ENCODE measurements at regions not wholly inside any gene's neighbourhood (a gene's known extent, or its start where the extent isn't known, plus 50 kb on each side); places are given as distances from the start of the nearest gene placed in this dataset.
A peak's percentile ranks its signal among the peaks of the same experiment; 100 is the strongest.

DNA sequence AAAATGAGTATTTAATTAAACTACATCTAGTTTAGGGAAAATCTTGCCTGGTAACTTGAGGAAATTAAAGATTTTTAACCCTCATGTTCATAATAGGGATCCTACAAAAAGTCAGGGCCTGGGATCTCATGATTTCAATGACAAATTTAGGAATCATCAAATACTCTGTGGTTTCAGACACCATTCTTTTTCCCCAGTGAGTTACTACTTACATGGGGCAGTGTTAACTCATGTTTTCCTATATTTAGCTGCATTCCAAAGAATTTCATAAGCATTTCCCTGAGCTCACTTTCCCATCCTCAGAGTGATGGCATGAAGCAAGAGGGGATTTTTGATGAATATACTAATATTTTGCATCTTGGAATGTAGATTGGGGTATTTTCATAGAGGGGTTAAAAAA lies 321.7 kb downstream of the CENPW start:
- Histone ChIP-seq H2AFZ (ENCODE audit: low read length) (no peak overlapping the region), H3K9me3 (ENCODE audit: low read depth, low read length) (no peaks in the 10 kb centered on the region), H3K4me3 (ENCODE audit: insufficient read depth, low read length) (no peak overlapping the region), H3K79me2 (ENCODE audit: insufficient read depth, low read length) (no peaks in the 10 kb centered on the region), H3K27me3 (ENCODE audit: insufficient read depth, low read length) (no peaks in the 10 kb centered on the region), H3K4me2 (ENCODE audit: insufficient read depth, low read length) (peak overlapping the region; percentile 63), H3K4me1 (ENCODE audit: insufficient read depth, low read length) (peaks cover 17% of the 10 kb centered on the region), H4K20me1 (ENCODE audit: insufficient read depth, low read length) (no peaks in the 10 kb centered on the region), H3K36me3 (ENCODE audit: insufficient read depth, low read length) (no peaks in the 10 kb centered on the region), H3K27ac (ENCODE audit: low read depth, low read length) (peak overlapping the region; percentile 92)
- DNase-seq (ENCODE audit: insufficient read length, low spot score, missing footprints): peak; percentile 84
- TF ChIP-seq, protein P1, sequence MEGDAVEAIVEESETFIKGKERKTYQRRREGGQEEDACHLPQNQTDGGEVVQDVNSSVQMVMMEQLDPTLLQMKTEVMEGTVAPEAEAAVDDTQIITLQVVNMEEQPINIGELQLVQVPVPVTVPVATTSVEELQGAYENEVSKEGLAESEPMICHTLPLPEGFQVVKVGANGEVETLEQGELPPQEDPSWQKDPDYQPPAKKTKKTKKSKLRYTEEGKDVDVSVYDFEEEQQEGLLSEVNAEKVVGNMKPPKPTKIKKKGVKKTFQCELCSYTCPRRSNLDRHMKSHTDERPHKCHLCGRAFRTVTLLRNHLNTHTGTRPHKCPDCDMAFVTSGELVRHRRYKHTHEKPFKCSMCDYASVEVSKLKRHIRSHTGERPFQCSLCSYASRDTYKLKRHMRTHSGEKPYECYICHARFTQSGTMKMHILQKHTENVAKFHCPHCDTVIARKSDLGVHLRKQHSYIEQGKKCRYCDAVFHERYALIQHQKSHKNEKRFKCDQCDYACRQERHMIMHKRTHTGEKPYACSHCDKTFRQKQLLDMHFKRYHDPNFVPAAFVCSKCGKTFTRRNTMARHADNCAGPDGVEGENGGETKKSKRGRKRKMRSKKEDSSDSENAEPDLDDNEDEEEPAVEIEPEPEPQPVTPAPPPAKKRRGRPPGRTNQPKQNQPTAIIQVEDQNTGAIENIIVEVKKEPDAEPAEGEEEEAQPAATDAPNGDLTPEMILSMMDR (IDR thresholded peaks at IDR 0.05; ENCODE audit: extremely low read depth, low read depth, low read length): no peak

DNA sequence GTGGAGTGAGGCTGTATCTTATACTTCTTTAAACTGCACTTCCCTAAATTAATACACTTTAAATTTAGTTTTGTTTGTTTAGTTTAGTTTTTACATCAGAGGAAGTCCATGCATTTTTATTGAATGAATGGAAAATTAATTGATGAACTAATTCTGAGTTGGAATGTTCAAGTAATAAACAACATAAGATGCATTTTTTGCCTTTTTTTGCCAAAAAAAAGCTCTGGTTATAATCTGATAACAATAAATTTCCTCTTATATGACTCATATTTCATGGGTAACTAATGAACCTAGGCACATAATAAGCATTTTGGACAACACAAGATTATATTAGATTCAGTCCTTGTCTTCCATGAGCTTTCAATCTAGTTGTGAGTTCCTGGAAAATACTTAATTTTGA lies 323.1 kb downstream of the CENPW start:
- Histone ChIP-seq H3K9me3 (ENCODE audit: low read depth, low read length) (no peaks in the 10 kb centered on the region), H3K4me1 (ENCODE audit: insufficient read depth, low read length) (peaks cover 17% of the 10 kb centered on the region), H3K27me3 (ENCODE audit: insufficient read depth, low read length) (no peaks in the 10 kb centered on the region), H3K4me3 (ENCODE audit: insufficient read depth, low read length) (no peak overlapping the region), H4K20me1 (ENCODE audit: insufficient read depth, low read length) (no peaks in the 10 kb centered on the region), H3K79me2 (ENCODE audit: insufficient read depth, low read length) (no peaks in the 10 kb centered on the region), H2AFZ (ENCODE audit: low read length) (no peak overlapping the region), H3K27ac (ENCODE audit: low read depth, low read length) (peak overlapping the region; percentile 3), H3K36me3 (ENCODE audit: insufficient read depth, low read length) (no peaks in the 10 kb centered on the region), H3K4me2 (ENCODE audit: insufficient read depth, low read length) (no peak overlapping the region)
- TF ChIP-seq, protein P1 (IDR thresholded peaks at IDR 0.05; ENCODE audit: extremely low read depth, low read depth, low read length): no peak
- no peak for DNase-seq (ENCODE audit: insufficient read length, low spot score, missing footprints)

DNA sequence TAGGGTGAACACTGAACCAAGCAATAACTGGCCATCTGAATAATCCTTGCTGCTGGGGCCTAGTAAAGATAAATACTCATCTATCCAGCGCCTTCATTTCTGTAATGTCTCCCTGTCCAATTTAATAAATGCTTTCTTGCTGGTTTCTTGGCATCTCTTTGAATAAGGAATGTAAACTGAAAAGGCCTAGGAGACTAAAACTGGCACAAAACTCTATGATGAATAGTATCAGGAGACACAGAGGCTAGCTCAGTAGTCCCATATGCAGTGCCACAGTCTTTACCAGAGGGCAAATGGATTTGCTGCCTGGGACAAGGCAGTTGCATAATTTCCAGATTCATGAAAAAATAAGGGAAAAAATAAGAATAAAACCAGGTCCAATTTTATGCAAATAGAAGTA lies 324.4 kb downstream of the CENPW start:
- Histone ChIP-seq H3K4me3 (ENCODE audit: insufficient read depth, low read length) (no peak overlapping the region), H3K4me1 (ENCODE audit: insufficient read depth, low read length) (peaks cover 17% of the 10 kb centered on the region), H3K9me3 (ENCODE audit: low read depth, low read length) (no peaks in the 10 kb centered on the region), H3K27me3 (ENCODE audit: insufficient read depth, low read length) (no peaks in the 10 kb centered on the region), H3K27ac (ENCODE audit: low read depth, low read length) (no peak overlapping the region), H3K79me2 (ENCODE audit: insufficient read depth, low read length) (no peaks in the 10 kb centered on the region), H4K20me1 (ENCODE audit: insufficient read depth, low read length) (no peaks in the 10 kb centered on the region), H3K36me3 (ENCODE audit: insufficient read depth, low read length) (no peaks in the 10 kb centered on the region), H3K4me2 (ENCODE audit: insufficient read depth, low read length) (no peak overlapping the region), H2AFZ (ENCODE audit: low read length) (peak overlapping the region; percentile 26)
- no peak for DNase-seq (ENCODE audit: insufficient read length, low spot score, missing footprints)
- TF ChIP-seq, protein P1 (IDR thresholded peaks at IDR 0.05; ENCODE audit: extremely low read depth, low read depth, low read length): no peak

DNA sequence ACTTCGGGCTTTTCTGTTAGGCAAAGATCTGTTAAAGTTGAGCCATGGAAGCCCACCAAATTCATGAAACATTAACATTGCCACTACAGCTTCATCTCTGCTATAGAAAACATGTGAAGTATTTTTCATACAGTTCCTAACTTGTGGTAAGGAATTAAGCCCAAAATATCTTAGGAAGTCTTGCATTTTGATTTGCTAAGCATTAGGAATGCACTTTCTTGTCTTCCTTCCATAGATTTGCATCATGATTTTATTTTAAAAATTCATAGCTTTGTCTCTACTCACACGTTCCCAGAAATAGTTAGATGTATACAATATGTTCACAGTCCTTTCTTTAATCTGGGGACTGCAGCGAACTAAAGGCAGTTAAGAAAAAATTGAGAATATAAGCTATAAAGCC lies 325.6 kb downstream of the CENPW start:
- Histone ChIP-seq H3K4me1 (ENCODE audit: insufficient read depth, low read length) (peaks cover 17% of the 10 kb centered on the region), H4K20me1 (ENCODE audit: insufficient read depth, low read length) (no peaks in the 10 kb centered on the region), H3K27me3 (ENCODE audit: insufficient read depth, low read length) (no peaks in the 10 kb centered on the region), H3K4me3 (ENCODE audit: insufficient read depth, low read length) (no peak overlapping the region), H2AFZ (ENCODE audit: low read length) (no peak overlapping the region), H3K9me3 (ENCODE audit: low read depth, low read length) (no peaks in the 10 kb centered on the region), H3K27ac (ENCODE audit: low read depth, low read length) (no peak overlapping the region), H3K79me2 (ENCODE audit: insufficient read depth, low read length) (no peaks in the 10 kb centered on the region), H3K4me2 (ENCODE audit: insufficient read depth, low read length) (no peak overlapping the region), H3K36me3 (ENCODE audit: insufficient read depth, low read length) (no peaks in the 10 kb centered on the region)
- TF ChIP-seq, protein P1 (IDR thresholded peaks at IDR 0.05; ENCODE audit: extremely low read depth, low read depth, low read length): no peak
- no peak for DNase-seq (ENCODE audit: insufficient read length, low spot score, missing footprints)

Measured in osteoblast (primary cell).